ENCODE measurements at regions not wholly inside any gene's neighbourhood (a gene's known extent, or its start where the extent isn't known, plus 50 kb on each side); places are given as distances from the start of the nearest gene placed in this dataset.

- Histone ChIP-seq H2AFZ (ENCODE audit: low read length) (no peak overlapping the region), H3K9me2 (ENCODE audit: low read depth, low read length) (no peaks in the 10 kb centered on the region), H3K79me2 (ENCODE audit: insufficient read depth, low read length) (no peaks in the 10 kb centered on the region), H3K9me3 (ENCODE audit: low read length) (no peaks in the 10 kb centered on the region; the same call in 1 of the 2 replicates), H3K27ac (ENCODE audit: low read depth, low read length, poor library complexity, severe bottlenecking) (no peak overlapping the region), H3K27me3 (ENCODE audit: insufficient read depth, low read length) (no peaks in the 10 kb centered on the region), H3F3A (ENCODE audit: insufficient read depth, low read length) (no peaks in the 10 kb centered on the region), H3K4me3 (ENCODE audit: low read depth, low read length, poor library complexity, severe bottlenecking) (no peak overlapping the region), H3K9ac (ENCODE audit: low read length) (no peak overlapping the region), H3K4me2 (ENCODE audit: low read length) (no peak overlapping the region), H4K20me1 (ENCODE audit: insufficient read depth, low read length) (no peaks in the 10 kb centered on the region), H3K36me3 (ENCODE audit: insufficient read depth, low read length) (no peaks in the 10 kb centered on the region), H3K4me1 (ENCODE audit: insufficient read depth, low read length, severe bottlenecking) (no peaks in the 10 kb centered on the region)
- TF ChIP-seq CTCF (IDR thresholded peaks at IDR 0.05; ENCODE audit: low read length) (no peak), EZH2 (IDR thresholded peaks at IDR 0.05; ENCODE audit: borderline replicate concordance, low read length) (no peak)
Observed at GRCh38 chr6:22845467-22845866, 276.1 kb downstream of the HDGFL1 start.

- Histone ChIP-seq H4K20me1 (ENCODE audit: insufficient read depth, low read length) (no peaks in the 10 kb centered on the region), H3K4me3 (ENCODE audit: low read depth, low read length, poor library complexity, severe bottlenecking) (no peak overlapping the region), H2AFZ (ENCODE audit: low read length) (no peak overlapping the region), H3K9me2 (ENCODE audit: low read depth, low read length) (no peaks in the 10 kb centered on the region), H3K27ac (ENCODE audit: low read depth, low read length, poor library complexity, severe bottlenecking) (no peak overlapping the region), H3K9me3 (ENCODE audit: low read length) (no peaks in the 10 kb centered on the region), H3K4me1 (ENCODE audit: insufficient read depth, low read length, severe bottlenecking) (no peaks in the 10 kb centered on the region), H3K9ac (ENCODE audit: low read length) (no peak overlapping the region), H3K4me2 (ENCODE audit: low read length) (no peak overlapping the region), H3F3A (ENCODE audit: insufficient read depth, low read length) (no peaks in the 10 kb centered on the region), H3K79me2 (ENCODE audit: insufficient read depth, low read length) (no peaks in the 10 kb centered on the region), H3K36me3 (ENCODE audit: insufficient read depth, low read length) (no peaks in the 10 kb centered on the region), H3K27me3 (ENCODE audit: insufficient read depth, low read length) (no peaks in the 10 kb centered on the region)
- TF ChIP-seq EZH2 (IDR thresholded peaks at IDR 0.05; ENCODE audit: borderline replicate concordance, low read length) (no peak), CTCF (IDR thresholded peaks at IDR 0.05; ENCODE audit: low read length) (no peak)
Observed at GRCh38 chr6:22848121-22848520, 278.8 kb downstream of the HDGFL1 start.

- H3K9me3 ChIP-seq (ENCODE audit: low read length), result no peaks in the 10 kb centered on the region
- H3K36me3 ChIP-seq (ENCODE audit: insufficient read depth, low read length), result no peaks in the 10 kb centered on the region
- TF ChIP-seq CTCF (IDR thresholded peaks at IDR 0.05; ENCODE audit: low read length), result no peak
- TF ChIP-seq EZH2 (IDR thresholded peaks at IDR 0.05; ENCODE audit: borderline replicate concordance, low read length), result no peak
- H3F3A ChIP-seq (ENCODE audit: insufficient read depth, low read length), result no peaks in the 10 kb centered on the region
- no peaks in the 10 kb centered on the region for H4K20me1 ChIP-seq (ENCODE audit: insufficient read depth, low read length)
- no peaks in the 10 kb centered on the region for H3K9me2 ChIP-seq (ENCODE audit: low read depth, low read length)
- H3K9ac ChIP-seq (ENCODE audit: low read length), result no peak overlapping the region
- no peaks in the 10 kb centered on the region for H3K4me1 ChIP-seq (ENCODE audit: insufficient read depth, low read length, severe bottlenecking)
- no peak overlapping the region for H2AFZ ChIP-seq (ENCODE audit: low read length)
- H3K27ac ChIP-seq (ENCODE audit: low read depth, low read length, poor library complexity, severe bottlenecking), result no peak overlapping the region
- no peak overlapping the region for H3K4me2 ChIP-seq (ENCODE audit: low read length)
- no peaks in the 10 kb centered on the region for H3K79me2 ChIP-seq (ENCODE audit: insufficient read depth, low read length)
- no peak overlapping the region for H3K4me3 ChIP-seq (ENCODE audit: low read depth, low read length, poor library complexity, severe bottlenecking)
- no peaks in the 10 kb centered on the region for H3K27me3 ChIP-seq (ENCODE audit: insufficient read depth, low read length)
Observed at GRCh38 chr6:22849921-22850320, 280.6 kb downstream of the HDGFL1 start.

Measured in OCI-LY1 (cell line).